ENCODE measurements at regions not wholly inside any gene's neighbourhood (a gene's known extent, or its start where the extent isn't known, plus 50 kb on each side); places are given as distances from the start of the nearest gene placed in this dataset.

- no peak for DNase-seq (ENCODE audit: low read depth)
These were observed 421.9 kb upstream of the CADM1 start for GRCh38 chr11:115926138-115926537.

- DNase-seq (ENCODE audit: low read depth) = no peak
These were observed 421.4 kb upstream of the CADM1 start for GRCh38 chr11:115925568-115926090.

GRCh38 chr11:115924744-115925567 lies 420.7 kb upstream of the CADM1 start:
- no peak for DNase-seq (ENCODE audit: low read depth)

- DNase-seq (ENCODE audit: low read depth) = no peak
These were observed 418.7 kb upstream of the CADM1 start for GRCh38 chr11:115922876-115923275.

- no peak for DNase-seq (ENCODE audit: low read depth)
These were observed 417.8 kb upstream of the CADM1 start for GRCh38 chr11:115921986-115922385.

- no peak for DNase-seq (ENCODE audit: low read depth)
These were observed 417.3 kb upstream of the CADM1 start for GRCh38 chr11:115921540-115921939.

GRCh38 chr11:115920841-115921480 lies 416.7 kb upstream of the CADM1 start:
- no peak for DNase-seq (ENCODE audit: low read depth)

- DNase-seq (ENCODE audit: low read depth) = no peak
These were observed 415.9 kb upstream of the CADM1 start for GRCh38 chr11:115920092-115920461.

GRCh38 chr11:115919341-115920091 lies 415.3 kb upstream of the CADM1 start:
- DNase-seq (ENCODE audit: low read depth) = no peak

GRCh38 chr11:115918576-115918975 lies 414.4 kb upstream of the CADM1 start:
- DNase-seq (ENCODE audit: low read depth) = no peak

- DNase-seq (ENCODE audit: low read depth) = no peak
These were observed 412.4 kb upstream of the CADM1 start for GRCh38 chr11:115916608-115917007.

GRCh38 chr11:115912484-115912945 lies 408.3 kb upstream of the CADM1 start:
- DNase-seq (ENCODE audit: low read depth) = no peak

- no peak for DNase-seq (ENCODE audit: low read depth)
These were observed 407.6 kb upstream of the CADM1 start for GRCh38 chr11:115911613-115912346.

- DNase-seq (ENCODE audit: low read depth) = no peak
These were observed 406.2 kb upstream of the CADM1 start for GRCh38 chr11:115910379-115910778.

- no peak for DNase-seq (ENCODE audit: low read depth)
These were observed 402.0 kb upstream of the CADM1 start for GRCh38 chr11:115906171-115906570.

- DNase-seq (ENCODE audit: low read depth) = no peak
These were observed 401.3 kb upstream of the CADM1 start for GRCh38 chr11:115905341-115906000.

GRCh38 chr11:115903179-115903578 lies 399.0 kb upstream of the CADM1 start:
- no peak for DNase-seq (ENCODE audit: low read depth)

GRCh38 chr11:115901069-115901468 lies 396.9 kb upstream of the CADM1 start:
- DNase-seq (ENCODE audit: low read depth) = no peak

GRCh38 chr11:115900111-115900510 lies 395.9 kb upstream of the CADM1 start:
- DNase-seq (ENCODE audit: low read depth) = no peak

- DNase-seq (ENCODE audit: low read depth) = no peak
These were observed 393.5 kb upstream of the CADM1 start for GRCh38 chr11:115897707-115898106.

- no peak for DNase-seq (ENCODE audit: low read depth)
These were observed 391.9 kb upstream of the CADM1 start for GRCh38 chr11:115896084-115896483.
